ENCODE measurements at regions not wholly inside any gene's neighbourhood (a gene's known extent, or its start where the extent isn't known, plus 50 kb on each side); places are given as distances from the start of the nearest gene placed in this dataset.

DNA sequence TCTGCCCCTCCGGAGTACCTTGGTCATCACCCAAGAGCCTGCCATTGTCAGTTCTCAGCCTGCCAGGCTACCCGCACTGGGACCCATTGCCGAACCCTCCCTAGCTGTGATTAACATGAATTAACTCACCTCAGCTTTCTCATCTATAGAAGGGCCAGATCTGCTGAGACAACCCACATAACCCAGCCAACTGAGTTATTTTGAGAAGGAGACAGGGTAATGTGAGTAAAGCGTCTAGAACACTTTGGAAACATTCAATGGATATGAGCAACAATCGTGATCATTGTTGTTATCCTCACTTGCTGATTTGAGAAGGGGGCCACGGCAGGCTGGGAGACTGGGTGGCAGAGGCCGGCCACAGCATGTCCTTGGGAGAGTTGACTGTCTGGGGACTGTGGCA lies 196.8 kb downstream of the GLI2 start:
- Histone ChIP-seq H3K4me3 (ENCODE audit: low read depth, low read length) (no peak overlapping the region), H2AFZ (ENCODE audit: low read length, unreplicated experiment) (no peak overlapping the region), H3K79me2 (ENCODE audit: control insufficient read depth, insufficient read depth, low read length, unreplicated experiment) (no peaks in the 10 kb centered on the region), H3K27ac (ENCODE audit: low read depth, low read length) (no peak overlapping the region), H3K27me3 (ENCODE audit: insufficient read depth, low read length) (no peaks in the 10 kb centered on the region), H3K36me3 (ENCODE audit: insufficient read depth, low read length) (peaks cover 15% of the 10 kb centered on the region), H3K4me1 (ENCODE audit: control insufficient read depth, insufficient read depth, low read length, unreplicated experiment) (peaks cover 64% of the 10 kb centered on the region)

DNA sequence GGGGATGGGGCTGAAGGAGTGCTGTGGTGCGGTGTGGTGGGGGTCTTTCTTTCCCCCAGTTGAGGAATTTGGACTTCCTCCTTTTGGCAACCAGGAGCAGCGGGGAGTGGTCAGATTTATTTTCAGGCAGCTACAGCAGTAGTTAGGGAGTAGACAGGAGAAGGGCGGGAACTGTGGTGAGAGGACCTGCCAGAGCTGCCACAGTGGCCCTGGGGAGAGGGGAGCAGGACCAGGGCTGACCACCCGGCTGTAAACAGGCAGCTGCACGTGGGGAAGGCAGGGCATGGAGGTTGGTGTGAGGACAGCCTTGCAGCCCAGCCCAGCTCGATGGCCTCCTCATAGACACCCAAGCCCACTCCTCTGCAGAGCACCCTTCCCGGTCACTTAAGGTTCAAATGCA lies 197.2 kb downstream of the GLI2 start:
- no peak overlapping the region for H3K4me3 ChIP-seq (ENCODE audit: low read depth, low read length)
- peaks cover 68% of the 10 kb centered on the region for H3K4me1 ChIP-seq (ENCODE audit: control insufficient read depth, insufficient read depth, low read length, unreplicated experiment)
- H3K27ac ChIP-seq (ENCODE audit: low read depth, low read length): no peak overlapping the region
- H2AFZ ChIP-seq (ENCODE audit: low read length, unreplicated experiment): no peak overlapping the region
- H3K36me3 ChIP-seq (ENCODE audit: insufficient read depth, low read length): peaks cover 15% of the 10 kb centered on the region
- H3K27me3 ChIP-seq (ENCODE audit: insufficient read depth, low read length): no peaks in the 10 kb centered on the region
- no peaks in the 10 kb centered on the region for H3K79me2 ChIP-seq (ENCODE audit: control insufficient read depth, insufficient read depth, low read length, unreplicated experiment)

DNA sequence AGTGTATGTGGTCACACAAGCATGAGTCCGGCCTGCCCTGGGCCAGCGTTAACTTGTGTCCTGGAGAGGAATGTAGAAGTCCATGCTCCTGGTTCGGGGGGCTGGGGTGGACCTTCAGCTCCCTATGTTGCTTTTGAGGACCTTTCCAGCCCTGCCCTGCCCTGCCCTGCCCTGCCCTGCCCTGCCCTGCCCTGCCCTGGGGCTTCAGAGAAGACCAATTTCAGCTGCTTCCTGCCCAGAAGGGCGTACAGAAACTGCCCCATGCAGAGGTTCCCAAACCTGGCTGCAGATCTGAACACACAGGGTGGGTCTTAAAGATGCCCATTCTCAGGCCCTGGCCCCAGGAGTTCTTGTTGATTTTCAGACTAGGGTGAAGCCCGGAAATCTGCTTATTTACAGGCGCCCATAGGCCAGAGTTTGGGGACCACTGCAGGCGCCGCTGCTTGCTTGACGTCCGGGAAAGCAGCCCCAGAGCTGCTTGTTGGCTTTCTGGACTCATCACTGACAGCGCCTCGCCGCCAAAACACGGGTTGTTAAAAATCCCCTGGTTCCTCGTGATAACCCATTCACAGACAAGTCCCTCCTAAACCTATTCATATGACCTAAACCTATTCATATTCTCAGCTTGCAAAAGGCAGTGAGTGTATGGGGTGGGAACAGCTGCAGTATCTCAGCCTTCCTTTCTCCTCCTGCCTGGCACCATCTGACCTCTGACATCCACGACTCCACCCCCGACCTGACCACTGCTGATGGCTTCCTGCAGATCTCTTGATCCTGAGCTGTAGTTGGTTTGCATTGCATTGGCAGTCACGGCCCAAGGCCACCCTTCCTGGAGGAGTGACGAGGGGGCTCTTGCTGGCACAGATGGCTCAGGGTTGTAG lies 198.3 kb downstream of the GLI2 start:
- peaks cover 12% of the 10 kb centered on the region for H3K36me3 ChIP-seq (ENCODE audit: insufficient read depth, low read length)
- no peaks in the 10 kb centered on the region for H3K27me3 ChIP-seq (ENCODE audit: insufficient read depth, low read length)
- H2AFZ ChIP-seq (ENCODE audit: low read length, unreplicated experiment): no peak overlapping the region
- H3K27ac ChIP-seq (ENCODE audit: low read depth, low read length): peak overlapping the region; percentile 91
- H3K4me1 ChIP-seq (ENCODE audit: control insufficient read depth, insufficient read depth, low read length, unreplicated experiment): peaks cover 79% of the 10 kb centered on the region
- no peaks in the 10 kb centered on the region for H3K79me2 ChIP-seq (ENCODE audit: control insufficient read depth, insufficient read depth, low read length, unreplicated experiment)
- H3K4me3 ChIP-seq (ENCODE audit: low read depth, low read length): peak overlapping the region; percentile 11; the same call in 1 of the 2 replicates

DNA sequence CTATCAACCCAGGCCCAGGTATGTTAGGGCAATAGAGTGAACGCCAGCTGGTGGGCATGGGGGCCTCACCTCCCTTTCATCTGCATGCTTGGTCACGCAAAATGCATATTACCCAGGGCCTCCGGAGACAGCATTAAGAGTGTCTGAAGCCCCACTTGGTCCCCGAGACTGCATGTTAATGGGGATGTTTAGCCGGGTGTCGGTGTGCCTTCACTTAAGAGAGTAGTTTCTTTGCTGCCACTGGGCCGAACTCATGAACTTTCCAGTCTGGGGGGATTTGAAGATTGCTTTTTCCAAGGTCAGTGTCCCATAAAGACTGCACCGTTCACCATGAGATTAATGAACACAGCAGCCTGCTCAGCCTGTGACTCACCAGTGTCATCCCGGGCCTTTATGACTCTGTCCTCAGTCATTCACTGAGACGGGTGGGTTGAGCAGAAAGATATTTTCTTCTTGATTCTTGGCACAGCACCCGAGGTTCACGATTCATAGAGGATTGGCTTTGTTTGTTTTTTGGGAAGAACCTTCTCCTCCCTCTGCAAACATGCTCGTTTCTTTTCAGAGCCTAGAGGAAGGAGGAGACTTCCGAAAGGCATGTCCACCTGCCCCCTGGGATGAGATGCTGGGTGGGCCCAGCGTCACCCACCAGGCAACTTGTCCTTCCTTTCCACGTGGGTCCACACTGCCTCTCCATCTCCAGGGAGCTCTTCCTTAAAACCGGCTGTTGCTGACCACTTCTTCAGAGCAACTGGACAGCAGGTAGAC lies 199.1 kb downstream of the GLI2 start:
- Histone ChIP-seq H3K36me3 (ENCODE audit: insufficient read depth, low read length) (peaks cover 8% of the 10 kb centered on the region; the same call in 1 of the 2 replicates), H3K79me2 (ENCODE audit: control insufficient read depth, insufficient read depth, low read length, unreplicated experiment) (no peaks in the 10 kb centered on the region), H3K27me3 (ENCODE audit: insufficient read depth, low read length) (no peaks in the 10 kb centered on the region), H3K4me1 (ENCODE audit: control insufficient read depth, insufficient read depth, low read length, unreplicated experiment) (peaks cover 84% of the 10 kb centered on the region), H3K4me3 (ENCODE audit: low read depth, low read length) (peak overlapping the region; percentile 62), H2AFZ (ENCODE audit: low read length, unreplicated experiment) (no peak overlapping the region), H3K27ac (ENCODE audit: low read depth, low read length) (peak overlapping the region; percentile 91)

GRCh38 chr2:120935339-120936313 lies 200.0 kb downstream of the GLI2 start:
- Histone ChIP-seq H3K4me3 (ENCODE audit: low read depth, low read length) (peak overlapping the region; percentile 62), H3K4me1 (ENCODE audit: control insufficient read depth, insufficient read depth, low read length, unreplicated experiment) (peaks cover 84% of the 10 kb centered on the region), H2AFZ (ENCODE audit: low read length, unreplicated experiment) (no peak overlapping the region), H3K36me3 (ENCODE audit: insufficient read depth, low read length) (peaks cover 8% of the 10 kb centered on the region; the same call in 1 of the 2 replicates), H3K27ac (ENCODE audit: low read depth, low read length) (peak overlapping the region; percentile 91), H3K79me2 (ENCODE audit: control insufficient read depth, insufficient read depth, low read length, unreplicated experiment) (peaks cover 1% of the 10 kb centered on the region), H3K27me3 (ENCODE audit: insufficient read depth, low read length) (no peaks in the 10 kb centered on the region)

DNA sequence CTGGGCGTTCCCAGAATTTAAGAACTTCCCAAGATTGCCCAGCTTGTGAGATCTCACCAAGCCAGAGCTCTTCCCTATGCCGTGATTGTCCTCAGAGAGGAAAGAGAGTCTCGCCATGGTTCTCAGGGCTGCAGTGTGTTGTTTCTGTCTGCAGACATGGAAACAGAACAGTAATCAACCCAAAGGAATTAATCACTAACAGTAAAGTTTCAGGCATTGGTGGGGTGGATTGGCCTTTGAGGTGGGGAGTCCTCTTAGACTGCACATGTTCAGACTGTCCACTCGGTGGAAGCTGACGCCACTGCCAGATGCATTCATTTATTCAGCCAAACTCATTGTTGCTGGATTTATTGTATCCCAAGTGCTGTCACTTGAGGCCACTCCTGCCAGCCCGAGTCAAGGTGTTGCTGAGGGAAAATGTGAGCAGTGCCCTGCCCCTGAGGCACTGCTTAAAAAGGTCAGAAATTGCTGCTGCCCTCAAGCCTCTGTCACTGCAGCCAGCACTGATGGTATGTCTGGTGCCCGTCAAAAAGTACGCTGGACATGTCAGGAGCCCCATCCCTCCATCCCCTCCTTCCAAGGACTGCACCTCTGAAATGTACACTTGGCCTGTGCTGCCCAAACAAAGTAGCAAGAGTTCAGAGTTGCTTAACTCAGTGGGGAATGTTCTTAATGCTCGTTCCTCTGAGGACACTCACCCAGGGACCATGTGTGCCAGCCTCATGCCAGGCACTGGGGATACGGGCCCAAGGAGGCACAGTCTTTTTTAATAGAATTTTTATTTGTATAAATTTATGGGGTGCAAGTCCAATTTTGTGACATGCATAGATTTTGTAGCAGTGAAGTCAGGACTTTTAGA lies 201.0 kb downstream of the GLI2 start:
- Histone ChIP-seq H3K36me3 (ENCODE audit: insufficient read depth, low read length) (no peaks in the 10 kb centered on the region), H3K79me2 (ENCODE audit: control insufficient read depth, insufficient read depth, low read length, unreplicated experiment) (peaks cover 4% of the 10 kb centered on the region), H3K4me3 (ENCODE audit: low read depth, low read length) (no peak overlapping the region), H3K4me1 (ENCODE audit: control insufficient read depth, insufficient read depth, low read length, unreplicated experiment) (peaks cover 83% of the 10 kb centered on the region), H2AFZ (ENCODE audit: low read length, unreplicated experiment) (no peak overlapping the region), H3K27ac (ENCODE audit: low read depth, low read length) (peak overlapping the region; percentile 91), H3K27me3 (ENCODE audit: insufficient read depth, low read length) (no peaks in the 10 kb centered on the region)

GRCh38 chr2:120937686-120938044 lies 202.0 kb downstream of the GLI2 start:
- Histone ChIP-seq H3K4me3 (ENCODE audit: low read depth, low read length) (0 out of 2 replicates have a peak overlapping the region, but pooled peaks have one; percentile 9), H3K4me1 (ENCODE audit: control insufficient read depth, insufficient read depth, low read length, unreplicated experiment) (peaks cover 77% of the 10 kb centered on the region), H2AFZ (ENCODE audit: low read length, unreplicated experiment) (no peak overlapping the region), H3K27me3 (ENCODE audit: insufficient read depth, low read length) (no peaks in the 10 kb centered on the region), H3K27ac (ENCODE audit: low read depth, low read length) (peak overlapping the region; percentile 91), H3K36me3 (ENCODE audit: insufficient read depth, low read length) (no peaks in the 10 kb centered on the region), H3K79me2 (ENCODE audit: control insufficient read depth, insufficient read depth, low read length, unreplicated experiment) (peaks cover 8% of the 10 kb centered on the region)

DNA sequence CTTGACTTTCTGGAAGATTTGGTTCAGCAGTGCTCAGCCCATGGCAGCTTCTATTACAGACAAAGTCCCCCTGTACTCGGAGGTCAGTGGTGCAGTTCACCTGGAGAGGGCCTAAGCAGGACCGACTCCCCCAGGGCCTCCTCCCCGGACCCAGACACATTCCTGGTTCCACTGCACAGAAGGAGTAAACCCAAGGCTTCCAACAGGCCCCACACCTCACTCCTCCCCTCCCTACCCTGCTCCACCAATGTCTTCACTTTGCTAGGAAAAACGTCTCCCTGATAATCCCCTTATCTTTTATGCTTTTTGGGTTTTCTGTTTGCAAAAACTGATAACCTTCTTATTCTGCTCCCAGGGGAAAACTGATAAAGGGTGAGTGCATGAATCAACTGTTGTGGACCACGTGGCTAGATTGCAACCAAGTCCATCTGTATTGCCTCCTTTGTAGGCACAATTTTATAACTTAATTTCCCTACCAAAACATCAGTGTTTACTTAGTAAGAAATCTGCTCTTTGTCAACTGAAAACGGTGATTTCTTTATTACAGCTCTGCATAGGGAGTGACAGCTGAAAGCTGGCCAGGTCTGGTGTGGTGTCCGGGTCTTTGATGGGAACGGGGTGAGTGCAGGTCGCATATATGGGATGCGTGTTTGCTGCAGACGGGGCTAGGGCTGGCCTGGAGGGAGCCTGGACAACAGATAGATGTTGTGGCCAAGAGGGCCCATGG lies 202.5 kb downstream of the GLI2 start:
- H3K27ac ChIP-seq (ENCODE audit: low read depth, low read length): peak overlapping the region; percentile 91
- peaks cover 10% of the 10 kb centered on the region for H3K79me2 ChIP-seq (ENCODE audit: control insufficient read depth, insufficient read depth, low read length, unreplicated experiment)
- no peaks in the 10 kb centered on the region for H3K27me3 ChIP-seq (ENCODE audit: insufficient read depth, low read length)
- no peak overlapping the region for H2AFZ ChIP-seq (ENCODE audit: low read length, unreplicated experiment)
- peaks cover 4% of the 10 kb centered on the region; the same call in 1 of the 2 replicates for H3K36me3 ChIP-seq (ENCODE audit: insufficient read depth, low read length)
- H3K4me1 ChIP-seq (ENCODE audit: control insufficient read depth, insufficient read depth, low read length, unreplicated experiment): peaks cover 71% of the 10 kb centered on the region
- H3K4me3 ChIP-seq (ENCODE audit: low read depth, low read length): 0 out of 2 replicates have a peak overlapping the region, but pooled peaks have one; percentile 9

All from ACC112 (cell line).